CD14-positive monocyte (primary cell): ENCODE measurements at regions not wholly inside any gene's neighbourhood (a gene's known extent, or its start where the extent isn't known, plus 50 kb on each side); places are given as distances from the start of the nearest gene placed in this dataset.

Experiments used
- DNase-seq, 3 donors: peaks; one replicate each; pipeline ENCODE4 v3.0.0-alpha.2; 2011 to 2022
- H2AFZ ChIP-seq: 2 replicates; pipeline ENCODE4 v1.6.0; 2012; ENCODE audit warnings: mild to moderate bottlenecking, low read depth, low read length, inconsistent platforms; ENCODE audit not compliant: insufficient read depth, poor library complexity, severe bottlenecking
- H3K27ac ChIP-seq, 2 donors: 1 replicate in 1 of 2; 2 replicates in 1 of 2; pipeline ENCODE4 v1.5.1; 2012 to 2013; ENCODE audit warnings: low read length in 2 of 2, control low read depth in 1 of 2, inconsistent platforms in 1 of 2, low read depth in 1 of 2, mild to moderate bottlenecking in 1 of 2
- H3K27me3 ChIP-seq, 2 donors: one replicate each; pipeline versions ENCODE4 v1.6.0 to v1.6.1; 2011 to 2013; ENCODE audit warnings: low read length in 2 of 2; ENCODE audit not compliant: control insufficient read depth in 2 of 2, insufficient read depth in 2 of 2
- H3K36me3 ChIP-seq, 2 donors: replicated peaks in 1 of 2; 1 replicate in 1 of 2; 2 replicates in 1 of 2; pipeline versions ENCODE4 v1.5.1 to v1.6.1; 2012 to 2013; ENCODE audit warnings: low read length in 2 of 2, control low read depth in 1 of 2, inconsistent platforms in 1 of 2, mild to moderate bottlenecking in 1 of 2; ENCODE audit not compliant: insufficient read depth in 2 of 2, control insufficient read depth in 1 of 2
- H3K4me1 ChIP-seq, 2 donors: 1 replicate in 1 of 2; 2 replicates in 1 of 2; pipeline versions ENCODE4 v1.5.1 to v1.6.1; 2012 to 2013; ENCODE audit warnings: low read length in 2 of 2, control low read depth in 1 of 2, inconsistent platforms in 1 of 2, mild to moderate bottlenecking in 1 of 2, moderate library complexity in 1 of 2; ENCODE audit not compliant: insufficient read depth in 2 of 2, control insufficient read depth in 1 of 2
- H3K4me2 ChIP-seq: replicated peaks from 2 replicates; pipeline ENCODE3; 2012; ENCODE audit warnings: low read length, moderate library complexity, mild to moderate bottlenecking; ENCODE audit not compliant: poor library complexity, severe bottlenecking; ENCODE audit errors: extremely low read depth
- H3K4me3 ChIP-seq, 3 experiments: fragments of 200-600 bp in 1 of 3; sonication (generic) in 1 of 3; replicated peaks in 1 of 3; 1 replicate in 2 of 3; 2 replicates in 1 of 3; pipeline ENCODE4 v1.5.1; 2011 to 2013; ENCODE audit warnings: low read length in 3 of 3, mild to moderate bottlenecking in 3 of 3, control low read depth in 2 of 3, low read depth in 2 of 3, inconsistent platforms in 1 of 3, moderate library complexity in 1 of 3
- H3K79me2 ChIP-seq: 2 replicates; pipeline ENCODE4 v1.6.0; 2012; ENCODE audit warnings: mild to moderate bottlenecking, control low read depth, inconsistent platforms, low read length, moderate library complexity; ENCODE audit not compliant: insufficient read depth
- H3K9ac ChIP-seq: 2 replicates; pipeline ENCODE4 v1.6.0; 2017; ENCODE audit warnings: low read length, mild to moderate bottlenecking; ENCODE audit not compliant: insufficient read depth, poor library complexity, severe bottlenecking
- H3K9me3 ChIP-seq, 2 donors: replicated peaks in 1 of 2; 1 replicate in 1 of 2; 2 replicates in 1 of 2; pipeline versions ENCODE4 v1.5.1 to v1.6.1; 2012 to 2013; ENCODE audit warnings: low read length in 2 of 2, control low read depth in 1 of 2; ENCODE audit not compliant: control insufficient read depth in 1 of 2, insufficient read depth in 1 of 2
- H4K20me1 ChIP-seq: 2 replicates; pipeline ENCODE4 v1.6.0; 2012; ENCODE audit warnings: mild to moderate bottlenecking, low read length, control low read depth, moderate library complexity; ENCODE audit not compliant: insufficient read depth
- H3K27ac Mint-ChIP-seq, 7 donors: one replicate each; pipeline ENCODE4 v1.8.0; 2020; ENCODE audit warnings: mild to moderate bottlenecking in 7 of 7, mixed read lengths in 7 of 7, moderate library complexity in 6 of 7, inconsistent platforms in 2 of 7
- H3K27me3 Mint-ChIP-seq, 3 donors: one replicate each; pipeline ENCODE4 v1.8.0; 2021 to 2022; ENCODE audit warnings: low read depth in 3 of 3, mild to moderate bottlenecking in 3 of 3, mixed read lengths in 3 of 3, moderate library complexity in 3 of 3, inconsistent platforms in 1 of 3
- H3K36me3 Mint-ChIP-seq, 2 donors: one replicate each; pipeline ENCODE4 v1.8.0; 2020; ENCODE audit warnings: mixed read lengths in 2 of 2, inconsistent platforms in 1 of 2, mild to moderate bottlenecking in 1 of 2
- H3K4me1 Mint-ChIP-seq: one replicate; pipeline ENCODE4 v1.8.0; 2020; ENCODE audit warnings: mild to moderate bottlenecking, mixed read lengths
- H3K4me3 Mint-ChIP-seq, 2 donors: one replicate each; pipeline ENCODE4 v1.8.0; 2020; ENCODE audit warnings: mild to moderate bottlenecking in 2 of 2, mixed read lengths in 2 of 2, moderate library complexity in 1 of 2
- H3K9me3 Mint-ChIP-seq, 7 donors: one replicate each; pipeline ENCODE4 v1.8.0; 2020 to 2022; ENCODE audit warnings: mixed read lengths in 7 of 7, mild to moderate bottlenecking in 6 of 7, moderate library complexity in 6 of 7, inconsistent platforms in 2 of 7
- WGBS: methylation state at CpG from one replicate; pipeline ENCODE4 v1.1.5; 2013; ENCODE audit warnings: missing lambda C conversion rate; ENCODE audit not compliant: insufficient coverage; 5-methylcytosine and 5-hydroxymethylcytosine counted together
- intact Hi-C, 2 donors: fragments of 100-400 bp; cut with micrococcal nuclease; formaldehyde crosslinking; loops; one replicate each; pipeline versions ENCODE4 v1.15.0 to v1.15.1; 2023
- TF ChIP-seq, protein P1 (sequence below): fragments of 200-600 bp; IDR thresholded peaks from one replicate; pipeline ENCODE4 v1.8.0; 2022; ENCODE audit warnings: antibody characterized with exemption, mild to moderate bottlenecking

- no peak overlapping the region for H3K4me2 ChIP-seq
- H3K27me3 Mint-ChIP-seq = peaks cover 0 to 1% (median 0%) of the 10 kb centered on the region in 3 donors
- intact Hi-C loops = no loop called here
- no peaks in the 10 kb centered on the region for H3K4me1 ChIP-seq
- no peaks in the 10 kb centered on the region for H3K9me3 ChIP-seq
- TF ChIP-seq, protein P1, sequence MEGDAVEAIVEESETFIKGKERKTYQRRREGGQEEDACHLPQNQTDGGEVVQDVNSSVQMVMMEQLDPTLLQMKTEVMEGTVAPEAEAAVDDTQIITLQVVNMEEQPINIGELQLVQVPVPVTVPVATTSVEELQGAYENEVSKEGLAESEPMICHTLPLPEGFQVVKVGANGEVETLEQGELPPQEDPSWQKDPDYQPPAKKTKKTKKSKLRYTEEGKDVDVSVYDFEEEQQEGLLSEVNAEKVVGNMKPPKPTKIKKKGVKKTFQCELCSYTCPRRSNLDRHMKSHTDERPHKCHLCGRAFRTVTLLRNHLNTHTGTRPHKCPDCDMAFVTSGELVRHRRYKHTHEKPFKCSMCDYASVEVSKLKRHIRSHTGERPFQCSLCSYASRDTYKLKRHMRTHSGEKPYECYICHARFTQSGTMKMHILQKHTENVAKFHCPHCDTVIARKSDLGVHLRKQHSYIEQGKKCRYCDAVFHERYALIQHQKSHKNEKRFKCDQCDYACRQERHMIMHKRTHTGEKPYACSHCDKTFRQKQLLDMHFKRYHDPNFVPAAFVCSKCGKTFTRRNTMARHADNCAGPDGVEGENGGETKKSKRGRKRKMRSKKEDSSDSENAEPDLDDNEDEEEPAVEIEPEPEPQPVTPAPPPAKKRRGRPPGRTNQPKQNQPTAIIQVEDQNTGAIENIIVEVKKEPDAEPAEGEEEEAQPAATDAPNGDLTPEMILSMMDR = no peak
- H3K9ac ChIP-seq = no peak overlapping the region
- peaks cover 0 to 7% (median 3%) of the 10 kb centered on the region in 7 donors for H3K9me3 Mint-ChIP-seq
- no peaks in the 10 kb centered on the region for H4K20me1 ChIP-seq
- H3K4me3 Mint-ChIP-seq = no peak overlapping the region
- no peaks in the 10 kb centered on the region for H3K27me3 ChIP-seq
- H3K36me3 ChIP-seq = no peaks in the 10 kb centered on the region
- DNase-seq = no peak
- H3K36me3 Mint-ChIP-seq = no peaks in the 10 kb centered on the region
- H3K4me3 ChIP-seq = no peak overlapping the region
- H3K27ac Mint-ChIP-seq = no peak overlapping the region
- H3K79me2 ChIP-seq = no peaks in the 10 kb centered on the region
- no peaks in the 10 kb centered on the region for H3K4me1 Mint-ChIP-seq
- no peak overlapping the region for H3K27ac ChIP-seq
- H2AFZ ChIP-seq = no peak overlapping the region
Observed at GRCh38 chr6:104580452-104580851, 279.3 kb downstream of the HACE1 start.

DNA sequence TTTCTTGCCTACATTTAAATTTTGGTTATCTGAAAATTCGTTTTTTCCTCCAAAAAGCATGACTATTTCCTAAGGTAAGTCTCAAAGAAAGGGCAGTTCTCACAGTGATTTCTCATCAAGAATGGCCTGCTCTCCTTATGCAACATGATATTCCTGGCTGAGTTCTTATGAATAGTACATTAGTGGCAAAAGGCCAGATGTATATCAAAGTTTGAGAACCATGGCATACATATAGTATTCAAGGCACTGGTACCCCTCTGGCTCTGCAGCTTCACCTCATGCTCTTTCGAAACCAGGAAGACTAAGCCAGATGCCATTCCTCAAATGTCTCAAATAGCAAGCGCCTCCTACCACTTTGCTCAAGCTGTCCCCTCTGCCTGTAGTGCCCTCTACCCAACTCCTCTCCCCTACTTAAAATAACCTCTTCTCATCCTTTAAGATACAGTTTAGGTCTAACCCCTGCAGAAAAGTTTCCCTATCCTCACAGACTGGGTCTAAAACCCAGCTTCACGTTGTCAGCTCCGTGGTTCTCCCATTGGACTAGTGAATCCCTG, 280.3 kb downstream of the HACE1 start:
- DNase-seq = no peak
- peaks cover 0 to 1% (median 0%) of the 10 kb centered on the region in 3 donors for H3K27me3 Mint-ChIP-seq
- H3K36me3 ChIP-seq = no peaks in the 10 kb centered on the region
- no peaks in the 10 kb centered on the region for H3K9me3 ChIP-seq
- H3K79me2 ChIP-seq = no peaks in the 10 kb centered on the region
- H3K4me3 ChIP-seq = no peak overlapping the region
- H3K9me3 Mint-ChIP-seq = peaks cover 0 to 7% (median 3%) of the 10 kb centered on the region in 7 donors
- TF ChIP-seq, protein P1 = no peak
- H4K20me1 ChIP-seq = no peaks in the 10 kb centered on the region
- H3K4me1 Mint-ChIP-seq = no peaks in the 10 kb centered on the region
- no peak overlapping the region for H3K27ac ChIP-seq
- no peaks in the 10 kb centered on the region for H3K36me3 Mint-ChIP-seq
- H3K4me3 Mint-ChIP-seq = no peak overlapping the region
- no peak overlapping the region for H2AFZ ChIP-seq
- H3K9ac ChIP-seq = no peak overlapping the region
- no peak overlapping the region for H3K4me2 ChIP-seq
- 100% methylated on average over 4 of the region's 5 CpGs for WGBS
- no peaks in the 10 kb centered on the region for H3K27me3 ChIP-seq
- no peak overlapping the region for H3K27ac Mint-ChIP-seq
- intact Hi-C loops = no loop called here
- H3K4me1 ChIP-seq = no peaks in the 10 kb centered on the region
